Panc1 (cell line): ENCODE measurements at regions not wholly inside any gene's neighbourhood (a gene's known extent, or its start where the extent isn't known, plus 50 kb on each side); places are given as distances from the start of the nearest gene placed in this dataset.

Experiments used
- POLR2AphosphoS5 ChIP-seq: IDR thresholded peaks from 2 replicates; pipeline ENCODE4 v1.6.1; 2012; ENCODE audit warnings: mild to moderate bottlenecking, low read depth, low read length, moderate library complexity
- REST ChIP-seq, 2 experiments: IDR thresholded peaks; 2 replicates each; pipeline ENCODE4 v1.6.1; 2011 to 2012; ENCODE audit warnings: low read depth in 2 of 2, control low read depth in 1 of 2, low read length in 1 of 2, mild to moderate bottlenecking in 1 of 2, moderate library complexity in 1 of 2; ENCODE audit not compliant: insufficient read depth in 1 of 2
- SIN3A ChIP-seq: IDR thresholded peaks from 2 replicates; pipeline ENCODE4 v1.6.1; 2012; ENCODE audit warnings: low read depth, mild to moderate bottlenecking, low read length, moderate library complexity, borderline replicate concordance; ENCODE audit not compliant: insufficient read depth
- TCF7L2 ChIP-seq: IDR thresholded peaks from 2 replicates; pipeline ENCODE4 v1.6.1; 2011; ENCODE audit warnings: mild to moderate bottlenecking, low read depth, low read length, inconsistent platforms
- TF ChIP-seq, protein P1 (sequence below): fragments of 450-650 bp; IDR thresholded peaks from 2 replicates; pipeline ENCODE4 v1.5.1; 2017; ENCODE audit warnings: mild to moderate bottlenecking

GRCh38 chr13:50687545-50687944 is 155.9 kb downstream of the DLEU7 start:
- TF ChIP-seq, protein P1, sequence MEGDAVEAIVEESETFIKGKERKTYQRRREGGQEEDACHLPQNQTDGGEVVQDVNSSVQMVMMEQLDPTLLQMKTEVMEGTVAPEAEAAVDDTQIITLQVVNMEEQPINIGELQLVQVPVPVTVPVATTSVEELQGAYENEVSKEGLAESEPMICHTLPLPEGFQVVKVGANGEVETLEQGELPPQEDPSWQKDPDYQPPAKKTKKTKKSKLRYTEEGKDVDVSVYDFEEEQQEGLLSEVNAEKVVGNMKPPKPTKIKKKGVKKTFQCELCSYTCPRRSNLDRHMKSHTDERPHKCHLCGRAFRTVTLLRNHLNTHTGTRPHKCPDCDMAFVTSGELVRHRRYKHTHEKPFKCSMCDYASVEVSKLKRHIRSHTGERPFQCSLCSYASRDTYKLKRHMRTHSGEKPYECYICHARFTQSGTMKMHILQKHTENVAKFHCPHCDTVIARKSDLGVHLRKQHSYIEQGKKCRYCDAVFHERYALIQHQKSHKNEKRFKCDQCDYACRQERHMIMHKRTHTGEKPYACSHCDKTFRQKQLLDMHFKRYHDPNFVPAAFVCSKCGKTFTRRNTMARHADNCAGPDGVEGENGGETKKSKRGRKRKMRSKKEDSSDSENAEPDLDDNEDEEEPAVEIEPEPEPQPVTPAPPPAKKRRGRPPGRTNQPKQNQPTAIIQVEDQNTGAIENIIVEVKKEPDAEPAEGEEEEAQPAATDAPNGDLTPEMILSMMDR, result no peak
- TF ChIP-seq POLR2AphosphoS5, result no peak
- no peak for TF ChIP-seq REST (IDR thresholded peaks at IDR 0.05; ENCODE audit: insufficient read depth in 1 of 2, low read depth in 2 of 2, low read length in 1 of 2)
- no peak for TF ChIP-seq SIN3A
- TF ChIP-seq TCF7L2, result no peak
